ENCODE measurements at regions not wholly inside any gene's neighbourhood (a gene's known extent, or its start where the extent isn't known, plus 50 kb on each side); places are given as distances from the start of the nearest gene placed in this dataset.

DNA sequence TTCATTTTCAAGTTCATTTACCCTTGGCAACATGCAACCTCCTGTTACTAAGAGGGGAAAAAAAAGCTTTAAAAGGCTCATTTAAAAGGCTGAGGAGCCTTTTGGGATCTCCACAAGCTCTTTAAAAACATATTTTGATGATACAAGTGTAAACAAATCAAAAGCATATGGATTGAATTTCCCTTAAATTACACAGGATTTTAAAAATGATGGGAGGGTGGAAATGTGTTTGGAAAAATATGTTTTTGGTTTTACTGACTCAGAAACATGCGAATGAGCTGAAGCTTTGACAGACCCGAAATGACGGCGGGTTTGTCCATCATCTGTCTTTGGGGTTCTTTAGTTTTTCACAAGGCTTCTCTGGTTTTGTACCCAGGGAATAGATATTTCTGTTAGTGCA, 180.6 kb upstream of the CCDC68 start:
- no peaks in the 10 kb centered on the region for H3K4me1 ChIP-seq
- no peak overlapping the region for H3K27ac ChIP-seq
- H3K27me3 ChIP-seq = no peaks in the 10 kb centered on the region
- no peaks in the 10 kb centered on the region for H3K36me3 ChIP-seq
- 58 to 71% methylated on average over 4 of the region's 4 CpGs for WGBS, 2 donors
- H3K9me3 ChIP-seq = no peaks in the 10 kb centered on the region
- TF ChIP-seq, protein P1, sequence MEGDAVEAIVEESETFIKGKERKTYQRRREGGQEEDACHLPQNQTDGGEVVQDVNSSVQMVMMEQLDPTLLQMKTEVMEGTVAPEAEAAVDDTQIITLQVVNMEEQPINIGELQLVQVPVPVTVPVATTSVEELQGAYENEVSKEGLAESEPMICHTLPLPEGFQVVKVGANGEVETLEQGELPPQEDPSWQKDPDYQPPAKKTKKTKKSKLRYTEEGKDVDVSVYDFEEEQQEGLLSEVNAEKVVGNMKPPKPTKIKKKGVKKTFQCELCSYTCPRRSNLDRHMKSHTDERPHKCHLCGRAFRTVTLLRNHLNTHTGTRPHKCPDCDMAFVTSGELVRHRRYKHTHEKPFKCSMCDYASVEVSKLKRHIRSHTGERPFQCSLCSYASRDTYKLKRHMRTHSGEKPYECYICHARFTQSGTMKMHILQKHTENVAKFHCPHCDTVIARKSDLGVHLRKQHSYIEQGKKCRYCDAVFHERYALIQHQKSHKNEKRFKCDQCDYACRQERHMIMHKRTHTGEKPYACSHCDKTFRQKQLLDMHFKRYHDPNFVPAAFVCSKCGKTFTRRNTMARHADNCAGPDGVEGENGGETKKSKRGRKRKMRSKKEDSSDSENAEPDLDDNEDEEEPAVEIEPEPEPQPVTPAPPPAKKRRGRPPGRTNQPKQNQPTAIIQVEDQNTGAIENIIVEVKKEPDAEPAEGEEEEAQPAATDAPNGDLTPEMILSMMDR (IDR thresholded peaks at IDR 0.05) = no peak
- TF ChIP-seq EP300 (IDR thresholded peaks at IDR 0.05) (no peak), POLR2A (IDR thresholded peaks at IDR 0.05) (no peak)
- no peak for DNase-seq (ENCODE audit: low spot score in 2 of 2)
- H3K4me3 ChIP-seq = no peak overlapping the region

DNA sequence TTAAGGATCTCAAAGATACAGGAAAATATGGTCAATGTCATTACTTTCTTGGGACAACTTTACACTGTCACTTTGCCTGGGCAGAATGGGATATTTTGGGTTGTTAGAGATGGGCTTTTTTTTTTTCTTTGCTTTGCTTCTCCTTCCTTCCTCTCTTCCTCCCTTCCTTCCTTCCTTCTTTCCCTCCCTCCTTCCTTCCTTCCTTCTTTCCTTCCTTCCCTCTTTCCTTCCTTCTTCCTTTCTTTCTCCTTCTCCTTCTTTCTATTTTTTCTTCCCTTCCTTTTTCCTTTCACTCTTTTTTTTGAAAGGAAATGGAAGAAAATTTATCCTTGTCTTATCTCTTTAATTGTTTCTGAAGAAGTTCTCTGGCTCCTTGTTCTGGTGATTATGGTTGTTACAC, 180.0 kb upstream of the CCDC68 start:
- DNase-seq (ENCODE audit: low spot score in 2 of 2) = no peak
- TF ChIP-seq EP300 (IDR thresholded peaks at IDR 0.05) (no peak), POLR2A (IDR thresholded peaks at IDR 0.05) (no peak)
- TF ChIP-seq, protein P1 (IDR thresholded peaks at IDR 0.05) = no peak
- Histone ChIP-seq H3K27ac (no peak overlapping the region), H3K4me3 (no peak overlapping the region), H3K4me1 (no peaks in the 10 kb centered on the region), H3K9me3 (no peaks in the 10 kb centered on the region), H3K36me3 (no peaks in the 10 kb centered on the region), H3K27me3 (no peaks in the 10 kb centered on the region)

DNA sequence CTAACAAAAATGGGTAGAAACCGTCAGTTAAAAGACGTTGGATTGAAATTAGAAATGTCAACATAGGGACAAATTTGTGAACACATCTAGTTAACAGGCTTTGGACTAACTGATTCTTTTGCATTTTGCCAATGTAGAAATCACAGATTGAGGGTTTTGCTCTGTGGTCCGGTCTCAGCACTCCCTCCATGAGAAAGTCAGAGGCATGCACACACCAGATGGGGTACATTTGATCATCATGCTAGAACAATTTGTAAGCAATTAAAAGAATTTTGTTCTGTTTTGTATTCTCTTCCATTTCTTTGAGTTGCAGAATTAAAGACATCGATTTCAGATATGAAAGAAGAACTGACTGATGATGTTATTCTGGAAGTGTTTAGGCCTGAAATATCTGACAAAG, 179.1 kb upstream of the CCDC68 start:
- 91% methylated on average over 4 of the region's 4 CpGs for WGBS, 2 donors
- H3K4me1 ChIP-seq = no peaks in the 10 kb centered on the region
- DNase-seq (ENCODE audit: low spot score in 2 of 2) = no peak
- no peaks in the 10 kb centered on the region for H3K36me3 ChIP-seq
- no peak overlapping the region for H3K27ac ChIP-seq
- TF ChIP-seq EP300 (IDR thresholded peaks at IDR 0.05) (no peak), POLR2A (IDR thresholded peaks at IDR 0.05) (no peak)
- TF ChIP-seq, protein P1 (IDR thresholded peaks at IDR 0.05) = no peak
- H3K9me3 ChIP-seq = no peaks in the 10 kb centered on the region
- no peak overlapping the region for H3K4me3 ChIP-seq
- H3K27me3 ChIP-seq = no peaks in the 10 kb centered on the region

DNA sequence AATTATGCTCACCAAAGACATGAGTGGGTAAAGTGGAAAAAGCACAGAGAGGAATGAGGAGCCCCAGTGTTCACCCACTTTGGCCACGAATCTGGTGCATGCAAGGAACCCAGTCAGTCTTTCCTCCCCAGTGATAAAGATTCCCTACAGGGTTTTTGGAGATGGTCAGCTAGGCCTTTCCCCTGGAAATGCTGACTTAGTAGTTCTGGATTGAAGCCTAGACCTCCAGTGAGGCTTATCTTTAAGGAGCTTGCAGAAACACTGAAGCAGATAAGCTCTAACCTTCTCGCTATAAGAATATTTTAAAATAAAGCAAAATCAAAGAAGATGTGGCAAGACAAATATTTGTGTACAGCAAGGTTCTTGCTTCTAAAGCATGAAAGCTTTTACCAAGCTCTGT, 178.3 kb upstream of the CCDC68 start:
- TF ChIP-seq POLR2A (IDR thresholded peaks at IDR 0.05) (no peak), EP300 (IDR thresholded peaks at IDR 0.05) (no peak)
- TF ChIP-seq, protein P1 (IDR thresholded peaks at IDR 0.05) = no peak
- DNase-seq (ENCODE audit: low spot score in 2 of 2) = no peak
- Histone ChIP-seq H3K27ac (no peak overlapping the region), H3K36me3 (no peaks in the 10 kb centered on the region), H3K4me3 (no peak overlapping the region), H3K9me3 (no peaks in the 10 kb centered on the region), H3K4me1 (no peaks in the 10 kb centered on the region), H3K27me3 (no peaks in the 10 kb centered on the region)
- 94 to 98% methylated on average over 2 of the region's 2 CpGs for WGBS, 2 donors

DNA sequence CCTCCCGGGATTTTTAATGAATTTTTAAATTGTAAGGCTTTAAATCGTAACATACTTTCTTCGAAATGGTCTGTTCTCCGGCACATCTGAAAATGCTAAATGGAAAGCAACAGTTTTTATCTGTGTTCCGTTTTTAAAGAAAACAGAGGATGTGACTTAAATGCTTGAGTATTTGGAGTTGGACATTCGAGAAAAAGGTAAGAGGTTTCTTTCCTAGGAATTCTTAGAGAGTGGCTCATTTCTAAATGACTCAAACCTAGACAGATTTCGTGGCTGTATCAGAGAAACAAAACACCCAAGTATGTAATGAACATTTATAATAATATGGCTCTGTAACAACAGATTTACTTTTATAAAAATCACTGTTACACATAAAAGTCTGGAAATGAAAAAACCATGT, 177.6 kb upstream of the CCDC68 start:
- no peaks in the 10 kb centered on the region for H3K27me3 ChIP-seq
- no peak for DNase-seq (ENCODE audit: low spot score in 2 of 2)
- no peak overlapping the region for H3K4me3 ChIP-seq
- no peak for TF ChIP-seq EP300 (IDR thresholded peaks at IDR 0.05)
- TF ChIP-seq, protein P1 (IDR thresholded peaks at IDR 0.05) = no peak
- TF ChIP-seq POLR2A (IDR thresholded peaks at IDR 0.05) = no peak
- WGBS, 2 donors = 80 to 84% methylated on average over 7 of the region's 7 CpGs
- no peak overlapping the region for H3K27ac ChIP-seq
- H3K36me3 ChIP-seq = no peaks in the 10 kb centered on the region
- no peaks in the 10 kb centered on the region for H3K9me3 ChIP-seq
- H3K4me1 ChIP-seq = no peaks in the 10 kb centered on the region
